ENCODE measurements at regions not wholly inside any gene's neighbourhood (a gene's known extent, or its start where the extent isn't known, plus 50 kb on each side); places are given as distances from the start of the nearest gene placed in this dataset.
"Not testable (repeated sequence)": the region's sequence is repeated elsewhere in the genome, so short reads cannot be mapped to it uniquely, and the experiment has no call there.

DNA sequence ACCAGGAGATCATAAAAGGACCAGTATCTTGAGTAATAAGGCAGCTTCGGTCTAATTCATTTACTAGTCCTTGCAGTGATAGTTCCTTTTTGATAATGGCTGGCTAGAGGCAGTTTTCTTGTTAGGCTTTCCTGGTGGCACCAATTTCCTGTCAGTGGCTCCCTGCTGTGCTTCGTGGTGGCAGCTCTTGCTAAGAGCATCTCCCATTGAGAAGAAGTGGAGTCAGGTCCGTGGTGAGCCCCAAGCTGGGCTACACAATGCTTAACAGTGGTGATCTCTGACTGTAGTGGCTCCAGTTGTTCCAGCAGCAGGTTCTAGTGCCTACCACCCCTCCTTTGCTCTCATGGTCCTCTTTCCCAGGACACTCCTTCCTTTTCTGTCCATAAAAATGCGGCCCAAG is 111.2 kb downstream of the RAP2B start:
- TF ChIP-seq POLR2AphosphoS5 (IDR thresholded peaks at IDR 0.05; ENCODE audit: low read depth, low read length) (no peak), TAF1 (IDR thresholded peaks at IDR 0.05; ENCODE audit: borderline replicate concordance, low read depth, low read length) (no peak), POLR2A (IDR thresholded peaks at IDR 0.05; ENCODE audit: low read depth, low read length) (no peak)
- FAIRE-seq (no peak), DNase-seq (ENCODE audit: insufficient read length) (no peak)

DNA sequence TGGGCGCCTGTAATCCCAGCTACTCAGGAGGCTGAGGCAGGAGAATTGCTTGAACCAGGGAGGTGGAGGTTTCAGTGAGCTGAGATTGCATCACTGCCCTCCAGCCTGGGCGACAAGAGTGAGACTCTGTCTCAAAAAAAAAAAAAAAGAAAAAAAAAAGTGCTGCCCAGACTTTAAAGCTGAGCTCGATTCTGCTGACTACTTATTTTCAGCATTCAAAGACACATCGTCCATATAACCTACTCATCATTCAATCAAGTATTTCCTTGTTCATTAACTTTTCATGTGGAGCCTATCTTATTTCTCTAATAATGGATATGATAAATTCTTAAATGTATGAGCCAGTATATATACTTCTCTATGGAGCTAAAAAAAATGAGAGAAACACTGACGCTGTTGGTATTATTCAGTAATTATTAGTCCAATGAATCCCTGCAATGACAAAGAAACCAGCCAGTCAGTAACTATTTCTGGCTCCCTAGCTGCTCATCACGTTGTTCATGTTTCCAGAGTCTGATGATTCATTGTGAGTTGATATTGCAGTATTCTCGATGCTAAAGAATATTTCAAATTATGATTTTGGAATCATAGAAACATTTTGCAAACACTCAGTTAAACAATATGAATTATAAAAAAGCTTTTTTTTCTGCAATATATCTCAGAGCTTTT is 111.9 kb downstream of the RAP2B start:
- FAIRE-seq: no peak
- no peak for TF ChIP-seq POLR2A (IDR thresholded peaks at IDR 0.05; ENCODE audit: low read depth, low read length)
- TF ChIP-seq POLR2AphosphoS5 (IDR thresholded peaks at IDR 0.05; ENCODE audit: low read depth, low read length): no peak
- TF ChIP-seq TAF1 (IDR thresholded peaks at IDR 0.05; ENCODE audit: borderline replicate concordance, low read depth, low read length): no peak

DNA sequence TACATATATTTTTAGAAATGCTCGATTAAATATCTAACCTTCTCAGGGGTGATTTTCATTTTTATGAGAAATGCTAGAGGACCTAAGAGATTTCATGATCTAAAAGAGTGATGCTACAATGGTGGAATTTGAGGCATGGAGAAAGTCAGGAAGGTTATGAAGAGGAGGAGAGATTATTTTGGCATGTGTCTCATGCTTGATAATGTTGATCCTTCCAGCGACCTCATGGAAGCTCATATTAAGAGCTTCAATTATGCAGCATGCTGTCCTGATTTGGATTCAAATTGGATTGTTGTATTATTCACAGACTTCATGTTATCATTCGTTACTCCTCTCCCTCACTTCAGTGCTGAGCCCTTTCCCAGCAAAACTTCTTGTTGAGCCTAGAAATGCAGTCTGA is 112.5 kb downstream of the RAP2B start:
- FAIRE-seq (no peak), DNase-seq (ENCODE audit: insufficient read length) (no peak)
- TF ChIP-seq TAF1 (IDR thresholded peaks at IDR 0.05; ENCODE audit: borderline replicate concordance, low read depth, low read length): no peak
- TF ChIP-seq POLR2AphosphoS5 (IDR thresholded peaks at IDR 0.05; ENCODE audit: low read depth, low read length): no peak
- TF ChIP-seq POLR2A (IDR thresholded peaks at IDR 0.05; ENCODE audit: low read depth, low read length): no peak

More for the DNA sequence above, 111.9 kb downstream of the RAP2B start:
- DNase-seq (ENCODE audit: insufficient read length): no peak

DNA sequence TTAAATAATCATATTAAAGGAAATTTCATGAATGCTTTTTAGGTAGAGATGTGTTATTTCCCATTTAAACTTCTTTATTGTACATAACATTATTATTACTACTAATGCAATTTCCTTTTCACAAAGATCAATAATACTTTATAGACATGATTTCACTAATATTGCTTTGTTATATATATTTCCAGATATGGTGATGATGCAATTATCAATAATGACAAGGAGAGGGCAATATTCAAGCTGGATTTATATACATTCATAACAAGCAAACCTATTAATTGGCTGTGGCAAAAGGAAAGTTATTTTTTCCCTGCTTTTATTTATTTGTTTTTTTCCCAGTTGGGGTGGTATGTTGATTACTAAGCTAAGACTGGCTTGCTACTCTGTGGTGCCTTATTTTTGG is 113.5 kb downstream of the RAP2B start:
- no peak for TF ChIP-seq POLR2AphosphoS5 (IDR thresholded peaks at IDR 0.05; ENCODE audit: low read depth, low read length)
- TF ChIP-seq TAF1 (IDR thresholded peaks at IDR 0.05; ENCODE audit: borderline replicate concordance, low read depth, low read length): no peak
- no peak for TF ChIP-seq POLR2A (IDR thresholded peaks at IDR 0.05; ENCODE audit: low read depth, low read length)
- DNase-seq (ENCODE audit: insufficient read length): no peak
- no peak for FAIRE-seq

DNA sequence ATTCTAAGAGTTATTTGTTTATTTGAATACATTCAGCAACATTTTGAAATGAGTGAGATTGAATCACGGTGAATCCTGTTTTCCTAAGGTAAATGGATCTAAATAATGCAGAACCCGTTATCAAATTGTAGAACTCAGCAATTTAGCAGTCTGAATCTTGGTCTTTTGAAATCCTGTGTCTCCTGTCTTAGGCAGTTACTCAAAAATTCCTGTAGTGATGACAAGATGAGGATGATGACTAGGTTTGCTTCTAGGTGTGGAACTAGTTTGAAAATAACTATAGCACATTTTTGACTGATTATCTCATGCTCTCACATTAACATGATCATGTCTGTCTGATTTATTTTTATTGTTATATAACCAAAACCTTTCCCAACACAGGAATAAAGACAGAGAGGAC is 115.0 kb downstream of the RAP2B start:
- DNase-seq (ENCODE audit: insufficient read length) (no peak), FAIRE-seq (no peak)
- TF ChIP-seq POLR2A (IDR thresholded peaks at IDR 0.05; ENCODE audit: low read depth, low read length) (no peak), TAF1 (IDR thresholded peaks at IDR 0.05; ENCODE audit: borderline replicate concordance, low read depth, low read length) (no peak), POLR2AphosphoS5 (IDR thresholded peaks at IDR 0.05; ENCODE audit: low read depth, low read length) (no peak)

DNA sequence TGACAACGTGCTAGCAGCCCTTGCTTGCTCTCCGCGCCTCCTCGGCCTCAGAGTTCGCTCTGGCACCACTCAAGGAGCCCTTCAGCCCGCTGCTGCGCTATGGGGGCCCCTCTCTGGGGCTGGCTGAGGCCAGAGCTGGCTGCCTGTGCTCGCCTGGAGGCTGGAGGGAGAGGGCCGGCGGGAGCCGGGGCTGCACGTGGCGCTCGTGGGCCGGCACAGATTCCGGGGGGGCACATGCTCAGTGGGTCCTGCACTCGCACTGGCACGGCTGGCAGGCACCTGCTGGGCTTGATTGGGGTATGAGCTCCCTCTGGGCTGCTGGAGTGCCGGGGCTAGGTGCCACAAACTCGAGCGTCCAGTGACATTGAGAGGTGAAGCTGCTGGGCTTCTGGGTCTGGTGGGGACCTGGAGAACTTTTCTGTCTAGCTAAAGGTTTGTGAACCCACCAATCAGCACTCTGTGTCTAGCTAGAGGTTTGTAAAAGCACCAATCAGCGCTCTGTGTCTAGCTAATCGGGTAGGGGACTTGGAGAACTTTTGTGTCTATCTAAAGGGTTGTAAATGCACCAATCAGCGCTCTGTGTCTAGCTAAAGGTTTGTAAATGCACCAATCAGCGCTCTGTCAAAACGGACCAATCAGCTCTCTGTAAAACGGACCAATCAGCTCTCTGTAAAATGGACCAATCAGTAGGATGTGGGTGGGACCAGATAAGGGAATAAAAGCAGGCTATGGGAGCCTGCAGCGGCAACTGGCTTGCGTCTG is 119.4 kb downstream of the RAP2B start:
- DNase-seq (ENCODE audit: insufficient read length); FAIRE-seq: not testable (repeated sequence)

DNA sequence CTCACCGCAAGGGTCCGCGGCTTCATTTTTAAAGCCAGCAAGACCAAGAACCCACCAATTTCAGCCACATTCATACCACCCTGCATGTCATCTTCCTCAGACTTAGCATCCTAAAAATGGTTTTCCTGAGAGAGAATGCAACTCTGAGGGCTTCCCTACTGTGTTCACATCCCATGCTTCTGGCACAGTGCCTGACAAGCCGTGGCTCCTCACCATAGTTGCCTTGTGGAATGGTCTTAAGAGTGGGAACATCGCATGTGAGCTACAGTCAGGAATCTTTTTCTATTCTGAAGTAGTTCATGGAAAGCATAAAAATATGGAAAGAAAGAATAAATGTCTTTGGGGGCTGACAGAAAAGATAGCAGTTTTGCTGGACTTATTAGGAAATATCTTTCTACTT is 120.3 kb downstream of the RAP2B start:
- FAIRE-seq: no peak
- TF ChIP-seq POLR2A (IDR thresholded peaks at IDR 0.05; ENCODE audit: low read depth, low read length) (no peak), TAF1 (IDR thresholded peaks at IDR 0.05; ENCODE audit: borderline replicate concordance, low read depth, low read length) (no peak), POLR2AphosphoS5 (IDR thresholded peaks at IDR 0.05; ENCODE audit: low read depth, low read length) (no peak)
- DNase-seq (ENCODE audit: insufficient read length): no peak

DNA sequence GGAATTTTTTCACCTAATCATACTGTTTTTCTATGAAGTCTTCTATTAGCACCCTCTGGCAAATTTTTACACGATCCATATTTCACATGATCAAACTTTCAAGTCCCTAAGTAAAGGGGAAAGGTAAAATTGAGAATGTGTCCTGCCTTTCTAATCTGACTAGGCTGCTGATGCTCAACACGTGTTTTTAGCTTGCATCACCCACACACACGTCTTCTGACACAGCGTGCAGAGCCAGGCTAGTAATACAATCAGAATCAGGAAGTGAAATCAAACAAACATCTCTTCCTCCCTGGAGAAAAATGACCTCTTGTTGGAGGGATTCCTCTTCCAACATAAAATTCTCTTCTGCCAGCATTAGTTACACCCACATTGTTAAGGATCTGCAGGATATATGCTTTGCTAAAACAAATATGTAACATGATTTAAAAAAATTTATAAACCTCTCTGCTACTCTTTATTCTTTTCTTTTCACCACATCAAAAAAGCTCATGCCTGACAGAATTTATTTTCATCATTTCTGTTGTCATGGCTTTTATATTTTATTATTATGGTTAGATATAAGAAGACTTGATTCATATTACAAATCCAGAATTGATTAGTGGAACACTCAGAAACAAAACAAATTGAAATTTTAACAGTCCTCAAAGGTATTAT is 122.4 kb downstream of the RAP2B start:
- FAIRE-seq: peak; percentile 42
- no peak for DNase-seq (ENCODE audit: insufficient read length)
- TF ChIP-seq POLR2AphosphoS5 (IDR thresholded peaks at IDR 0.05; ENCODE audit: low read depth, low read length): no peak
- no peak for TF ChIP-seq POLR2A (IDR thresholded peaks at IDR 0.05; ENCODE audit: low read depth, low read length)
- no peak for TF ChIP-seq TAF1 (IDR thresholded peaks at IDR 0.05; ENCODE audit: borderline replicate concordance, low read depth, low read length)

DNA sequence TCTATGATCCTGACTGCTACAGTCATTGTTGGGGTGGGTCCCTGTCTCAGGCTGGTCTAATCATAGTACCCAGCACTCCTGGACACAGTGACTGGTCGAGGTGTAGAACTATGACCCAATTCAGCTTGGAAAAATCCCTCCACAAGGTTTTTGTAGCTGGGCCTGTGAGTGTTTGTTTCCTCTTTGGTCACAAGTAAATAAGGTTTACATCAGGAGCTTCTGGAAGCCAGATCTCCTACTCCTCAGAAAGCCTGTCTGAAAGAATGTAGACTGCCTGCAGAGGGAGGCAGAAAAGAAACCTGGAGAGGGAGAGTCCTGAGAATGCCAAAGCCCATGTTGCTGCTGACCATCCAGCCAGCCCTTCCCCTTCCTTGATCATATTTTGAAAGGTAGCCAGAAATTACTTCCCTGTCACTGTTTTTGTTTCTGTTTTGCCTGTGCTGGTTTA is 123.2 kb downstream of the RAP2B start:
- DNase-seq (ENCODE audit: insufficient read length) (no peak), FAIRE-seq (no peak)
- TF ChIP-seq TAF1 (IDR thresholded peaks at IDR 0.05; ENCODE audit: borderline replicate concordance, low read depth, low read length) (no peak), POLR2A (IDR thresholded peaks at IDR 0.05; ENCODE audit: low read depth, low read length) (no peak), POLR2AphosphoS5 (IDR thresholded peaks at IDR 0.05; ENCODE audit: low read depth, low read length) (no peak)

DNA sequence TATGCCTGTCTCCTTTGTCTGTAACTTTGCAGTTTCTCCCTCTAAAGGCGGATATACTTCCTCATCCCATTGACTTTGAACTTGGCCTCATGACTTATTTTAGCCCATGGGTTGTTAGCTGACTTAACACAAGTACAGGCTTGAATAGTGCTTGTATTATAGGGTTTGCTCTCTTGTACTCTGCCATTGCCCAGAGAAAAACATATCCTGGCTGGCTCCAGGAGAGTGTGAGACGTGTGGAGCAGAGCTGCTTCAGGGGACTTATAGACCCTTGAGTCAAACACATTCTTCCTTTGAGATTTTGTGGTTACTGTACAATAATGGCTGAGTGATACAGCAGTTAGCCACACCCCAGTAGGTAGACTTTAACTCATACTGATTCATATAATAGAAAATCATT is 124.0 kb downstream of the RAP2B start:
- DNase-seq (ENCODE audit: insufficient read length): no peak
- no peak for FAIRE-seq
- no peak for TF ChIP-seq POLR2AphosphoS5 (IDR thresholded peaks at IDR 0.05; ENCODE audit: low read depth, low read length)

DNA sequence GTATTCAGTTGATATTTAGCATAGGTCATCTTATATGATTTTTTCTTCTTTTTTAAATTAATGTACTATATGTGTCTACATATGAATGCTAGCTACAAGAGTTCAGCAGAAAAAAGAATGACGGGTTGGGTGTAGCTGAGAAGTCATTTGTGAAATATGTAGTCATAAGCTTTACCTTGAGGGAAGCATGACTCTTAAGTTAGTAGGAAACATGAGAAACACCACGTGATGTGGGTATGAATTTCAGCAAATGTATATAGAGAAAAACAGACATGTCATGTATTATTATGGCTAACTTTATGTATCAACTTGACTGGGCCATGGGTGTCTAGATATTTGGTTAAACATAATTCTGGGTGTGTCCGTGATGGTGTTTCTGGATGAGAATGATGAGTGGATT is 125.0 kb downstream of the RAP2B start:
- no peak for DNase-seq (ENCODE audit: insufficient read length)
- peak; percentile 40 for FAIRE-seq
- no peak for TF ChIP-seq TAF1 (IDR thresholded peaks at IDR 0.05; ENCODE audit: borderline replicate concordance, low read depth, low read length)
- no peak for TF ChIP-seq POLR2AphosphoS5 (IDR thresholded peaks at IDR 0.05; ENCODE audit: low read depth, low read length)
- no peak for TF ChIP-seq POLR2A (IDR thresholded peaks at IDR 0.05; ENCODE audit: low read depth, low read length)

DNA sequence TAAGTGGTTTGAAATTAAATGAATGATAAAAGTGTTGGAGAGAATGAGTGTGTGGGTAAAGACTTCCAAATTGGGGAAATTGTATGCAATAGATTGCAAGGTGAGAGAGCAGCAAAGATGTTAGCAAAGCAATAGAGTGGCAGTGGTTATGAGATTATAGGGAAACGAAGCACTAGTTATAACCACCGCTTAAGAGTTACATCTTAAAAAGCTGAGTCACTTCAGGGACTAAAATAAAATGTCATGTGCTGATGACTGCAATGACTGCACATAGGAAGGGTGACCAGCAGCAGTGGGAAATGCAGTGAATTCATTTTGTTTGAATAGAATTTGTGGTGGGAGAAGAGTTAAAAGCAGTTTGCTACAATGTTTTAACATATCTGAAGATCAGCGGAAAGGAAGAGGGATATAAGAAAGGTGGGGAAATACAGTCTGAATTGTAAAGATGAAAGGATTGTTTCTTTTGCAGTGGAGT is 127.3 kb downstream of the RAP2B start:
- no peak for FAIRE-seq
- TF ChIP-seq TAF1 (IDR thresholded peaks at IDR 0.05; ENCODE audit: borderline replicate concordance, low read depth, low read length) (no peak), POLR2A (IDR thresholded peaks at IDR 0.05; ENCODE audit: low read depth, low read length) (no peak), POLR2AphosphoS5 (IDR thresholded peaks at IDR 0.05; ENCODE audit: low read depth, low read length) (no peak)
- no peak for DNase-seq (ENCODE audit: insufficient read length)
